GM12801 (cell line): ENCODE measurements at regions not wholly inside any gene's neighbourhood (a gene's known extent, or its start where the extent isn't known, plus 50 kb on each side); places are given as distances from the start of the nearest gene placed in this dataset.

ENCODE experiments used
- TF ChIP-seq, protein P1 (sequence below): IDR thresholded peaks from one replicate; pipeline ENCODE4 v1.5.1; 2011; ENCODE audit warnings: control low read depth; ENCODE audit not compliant: insufficient read length; ENCODE audit errors: extremely low read depth

DNA sequence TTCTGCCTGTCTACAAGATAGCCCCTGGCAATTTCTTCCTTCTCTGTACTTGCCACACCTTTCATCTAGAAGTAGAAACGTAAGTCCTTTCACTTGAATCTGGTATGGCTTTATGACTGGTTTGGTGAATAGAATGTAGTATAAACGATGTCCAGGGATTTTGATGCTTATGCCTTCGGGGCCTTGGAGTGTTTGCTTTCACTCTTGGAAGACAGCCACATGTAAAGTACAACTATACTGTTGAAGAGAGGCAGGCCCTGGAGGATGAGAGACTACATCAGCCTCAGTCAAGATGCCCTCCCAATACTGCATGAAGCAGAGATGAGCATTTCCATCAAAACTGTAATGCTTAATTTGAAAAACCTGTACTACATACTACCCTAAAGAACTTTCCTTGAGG, 553.8 kb upstream of the C9orf72 start:
- TF ChIP-seq, protein P1, sequence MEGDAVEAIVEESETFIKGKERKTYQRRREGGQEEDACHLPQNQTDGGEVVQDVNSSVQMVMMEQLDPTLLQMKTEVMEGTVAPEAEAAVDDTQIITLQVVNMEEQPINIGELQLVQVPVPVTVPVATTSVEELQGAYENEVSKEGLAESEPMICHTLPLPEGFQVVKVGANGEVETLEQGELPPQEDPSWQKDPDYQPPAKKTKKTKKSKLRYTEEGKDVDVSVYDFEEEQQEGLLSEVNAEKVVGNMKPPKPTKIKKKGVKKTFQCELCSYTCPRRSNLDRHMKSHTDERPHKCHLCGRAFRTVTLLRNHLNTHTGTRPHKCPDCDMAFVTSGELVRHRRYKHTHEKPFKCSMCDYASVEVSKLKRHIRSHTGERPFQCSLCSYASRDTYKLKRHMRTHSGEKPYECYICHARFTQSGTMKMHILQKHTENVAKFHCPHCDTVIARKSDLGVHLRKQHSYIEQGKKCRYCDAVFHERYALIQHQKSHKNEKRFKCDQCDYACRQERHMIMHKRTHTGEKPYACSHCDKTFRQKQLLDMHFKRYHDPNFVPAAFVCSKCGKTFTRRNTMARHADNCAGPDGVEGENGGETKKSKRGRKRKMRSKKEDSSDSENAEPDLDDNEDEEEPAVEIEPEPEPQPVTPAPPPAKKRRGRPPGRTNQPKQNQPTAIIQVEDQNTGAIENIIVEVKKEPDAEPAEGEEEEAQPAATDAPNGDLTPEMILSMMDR, result no peak

DNA sequence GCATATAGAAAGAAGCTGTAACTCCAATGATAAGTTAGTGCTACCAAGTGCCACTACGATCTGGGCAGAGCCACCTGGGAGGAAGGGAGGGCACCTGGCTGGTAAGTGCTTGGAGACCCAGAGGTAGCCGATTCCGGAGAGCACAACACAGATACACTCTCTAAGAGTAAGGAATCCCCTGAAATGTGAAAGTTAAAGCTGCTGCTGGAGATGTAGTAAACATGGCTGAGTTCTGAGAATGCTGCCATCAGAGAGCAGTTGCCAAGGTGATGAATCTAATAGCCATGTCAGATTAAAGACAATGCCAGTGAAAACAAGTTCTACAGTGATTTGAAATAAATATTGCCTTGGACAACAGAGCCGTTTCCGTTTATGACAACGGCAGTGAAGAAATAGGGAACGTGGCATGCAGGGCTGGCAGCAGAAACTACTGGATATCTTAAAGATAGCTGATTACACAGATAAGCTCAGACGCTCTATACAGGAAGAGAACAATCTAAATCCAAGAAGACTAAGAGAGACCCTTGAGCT, 561.2 kb upstream of the C9orf72 start:
- TF ChIP-seq, protein P1, result no peak

DNA sequence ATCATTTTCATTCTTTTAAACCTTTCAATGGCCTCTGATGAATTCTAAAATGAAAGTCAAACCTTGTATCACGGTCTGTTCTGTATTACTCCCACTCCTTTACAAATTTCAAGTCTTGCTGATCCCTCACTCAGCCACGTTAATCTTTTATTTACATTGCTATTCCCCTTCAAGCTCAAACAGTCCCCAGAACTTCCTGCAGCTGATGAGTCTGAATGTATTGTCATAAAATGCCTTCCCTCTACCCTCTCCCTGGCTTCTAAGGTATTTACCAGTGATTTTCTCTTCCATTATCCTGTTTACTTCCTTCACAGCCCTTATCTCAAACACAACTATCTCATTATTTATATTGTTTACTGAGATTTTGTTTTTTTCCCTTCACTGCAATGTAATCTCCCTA, 562.3 kb upstream of the C9orf72 start:
- TF ChIP-seq, protein P1, result no peak

DNA sequence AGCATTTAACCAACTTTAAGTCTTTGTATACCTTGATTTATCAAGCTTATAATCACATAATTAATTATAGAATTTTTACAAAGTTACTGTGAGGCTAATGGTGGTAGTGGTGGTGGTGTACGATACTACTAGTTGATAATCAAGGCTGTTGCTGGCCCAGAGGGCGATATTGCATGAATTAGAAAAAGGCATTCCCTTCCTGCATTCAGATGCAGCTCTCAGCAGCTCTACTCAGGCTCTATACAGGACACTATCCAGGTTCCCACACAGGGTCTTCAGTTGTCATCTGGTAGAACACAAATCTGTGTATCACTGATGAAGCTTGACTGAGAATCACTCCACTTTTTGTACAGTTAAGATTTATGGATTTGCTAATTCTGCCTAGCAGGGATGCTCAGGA, 562.8 kb upstream of the C9orf72 start:
- TF ChIP-seq, protein P1, result no peak

DNA sequence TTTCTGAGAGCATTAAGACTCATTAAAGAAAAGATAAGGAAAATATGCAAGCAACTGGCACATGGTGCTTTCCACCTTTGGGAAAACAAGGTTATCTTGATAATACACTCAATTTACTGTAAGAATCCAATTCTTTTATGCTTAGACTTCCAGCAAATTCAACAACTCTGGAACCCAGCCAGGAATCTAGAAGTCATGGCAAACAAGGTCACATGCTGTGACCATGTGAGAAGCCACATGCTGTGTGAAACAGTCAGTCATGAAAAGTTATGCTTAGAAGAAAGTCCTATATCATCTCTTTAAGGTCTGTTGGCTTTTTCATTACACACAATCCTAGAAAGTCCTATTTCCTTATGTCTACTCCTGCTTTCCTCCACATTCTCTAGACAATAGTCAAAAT, 581.8 kb upstream of the C9orf72 start:
- TF ChIP-seq, protein P1, result no peak

DNA sequence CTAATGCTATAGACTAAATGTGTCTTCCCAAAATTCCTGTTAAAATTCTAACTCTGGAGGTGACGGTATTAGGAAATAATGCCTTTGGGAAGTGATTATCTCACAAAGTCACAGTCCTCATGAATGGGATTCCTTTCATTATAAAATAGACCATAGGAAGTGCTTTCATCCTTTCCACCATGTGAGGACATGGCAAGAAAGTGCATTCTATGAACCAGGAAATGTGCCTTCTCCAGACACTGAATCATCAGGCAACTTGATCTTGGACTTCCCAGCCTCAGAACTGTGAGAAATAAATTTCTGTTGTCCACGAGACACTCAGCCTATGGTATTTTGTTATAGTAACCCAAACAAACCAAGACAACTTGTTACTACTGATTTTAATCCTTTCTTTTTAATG, 582.4 kb upstream of the C9orf72 start:
- TF ChIP-seq, protein P1, result no peak

DNA sequence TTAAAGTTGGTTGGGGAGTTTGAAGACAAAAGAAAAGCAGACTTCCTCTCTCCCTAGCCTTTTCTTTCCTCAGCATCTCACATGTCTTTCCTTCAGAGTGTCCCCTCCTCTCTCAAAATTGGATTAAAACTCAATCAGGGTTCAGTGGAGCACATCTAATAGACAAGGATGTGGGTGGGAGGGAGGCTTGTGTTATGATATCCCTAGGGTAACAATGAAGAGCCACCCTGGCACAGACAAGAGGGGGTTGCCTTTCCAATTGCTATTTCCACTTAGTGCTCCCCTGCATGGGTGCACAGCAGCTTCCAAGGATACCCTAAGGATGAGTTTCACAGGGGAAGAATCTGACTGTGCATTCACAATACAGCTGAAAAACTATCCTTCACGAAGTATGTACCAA, 585.2 kb upstream of the C9orf72 start:
- TF ChIP-seq, protein P1, result no peak

DNA sequence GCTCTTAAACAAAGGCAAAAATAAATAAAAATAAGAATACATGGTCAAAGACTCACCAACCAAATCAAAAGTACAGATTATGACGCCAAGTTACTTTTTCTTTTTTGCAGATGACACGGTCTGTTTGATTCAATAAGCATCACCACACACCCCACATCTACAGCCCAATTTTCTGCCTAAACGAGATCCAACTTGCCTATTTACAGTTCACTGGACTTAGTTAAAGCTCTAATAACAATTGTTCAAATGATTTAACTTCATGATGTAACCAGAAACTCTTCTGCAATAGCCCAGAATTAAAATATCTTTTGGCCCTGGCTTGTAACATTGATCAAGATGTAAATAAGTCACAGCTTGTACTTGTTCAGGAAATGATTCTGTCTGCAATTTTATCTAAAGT, 590.3 kb upstream of the C9orf72 start:
- TF ChIP-seq, protein P1, result no peak
